ENCODE measurements at regions not wholly inside any gene's neighbourhood (a gene's known extent, or its start where the extent isn't known, plus 50 kb on each side); places are given as distances from the start of the nearest gene placed in this dataset.
A peak's percentile ranks its signal among the peaks of the same experiment; 100 is the strongest.

DNA sequence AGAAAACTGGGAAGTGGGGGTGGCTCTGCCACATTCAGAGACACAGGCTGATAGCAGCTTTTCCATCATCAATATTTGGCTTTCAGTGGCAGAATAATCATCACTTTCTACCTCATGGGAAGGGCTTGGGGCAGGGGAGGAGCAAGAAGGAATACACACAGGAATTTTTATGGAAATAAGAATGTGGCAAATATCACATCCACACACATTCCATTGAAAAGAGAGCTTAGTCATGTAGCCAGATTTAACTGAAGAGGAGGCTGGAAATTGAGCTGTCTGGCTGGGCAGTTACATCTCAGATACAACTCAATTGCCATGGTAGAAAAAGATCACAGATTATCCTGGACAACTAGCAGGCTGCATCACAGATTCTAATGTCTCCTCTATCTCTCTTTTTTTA lies 1474.0 kb upstream of the ACVR2A start:
- TF ChIP-seq, protein P1, sequence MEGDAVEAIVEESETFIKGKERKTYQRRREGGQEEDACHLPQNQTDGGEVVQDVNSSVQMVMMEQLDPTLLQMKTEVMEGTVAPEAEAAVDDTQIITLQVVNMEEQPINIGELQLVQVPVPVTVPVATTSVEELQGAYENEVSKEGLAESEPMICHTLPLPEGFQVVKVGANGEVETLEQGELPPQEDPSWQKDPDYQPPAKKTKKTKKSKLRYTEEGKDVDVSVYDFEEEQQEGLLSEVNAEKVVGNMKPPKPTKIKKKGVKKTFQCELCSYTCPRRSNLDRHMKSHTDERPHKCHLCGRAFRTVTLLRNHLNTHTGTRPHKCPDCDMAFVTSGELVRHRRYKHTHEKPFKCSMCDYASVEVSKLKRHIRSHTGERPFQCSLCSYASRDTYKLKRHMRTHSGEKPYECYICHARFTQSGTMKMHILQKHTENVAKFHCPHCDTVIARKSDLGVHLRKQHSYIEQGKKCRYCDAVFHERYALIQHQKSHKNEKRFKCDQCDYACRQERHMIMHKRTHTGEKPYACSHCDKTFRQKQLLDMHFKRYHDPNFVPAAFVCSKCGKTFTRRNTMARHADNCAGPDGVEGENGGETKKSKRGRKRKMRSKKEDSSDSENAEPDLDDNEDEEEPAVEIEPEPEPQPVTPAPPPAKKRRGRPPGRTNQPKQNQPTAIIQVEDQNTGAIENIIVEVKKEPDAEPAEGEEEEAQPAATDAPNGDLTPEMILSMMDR (IDR thresholded peaks at IDR 0.05; ENCODE audit: insufficient read depth, low read depth, low read length): no peak
- no peak overlapping the region for H3K4me3 ChIP-seq (ENCODE audit: low read depth, low read length)
- no peak for DNase-seq (ENCODE audit: low read depth)

DNA sequence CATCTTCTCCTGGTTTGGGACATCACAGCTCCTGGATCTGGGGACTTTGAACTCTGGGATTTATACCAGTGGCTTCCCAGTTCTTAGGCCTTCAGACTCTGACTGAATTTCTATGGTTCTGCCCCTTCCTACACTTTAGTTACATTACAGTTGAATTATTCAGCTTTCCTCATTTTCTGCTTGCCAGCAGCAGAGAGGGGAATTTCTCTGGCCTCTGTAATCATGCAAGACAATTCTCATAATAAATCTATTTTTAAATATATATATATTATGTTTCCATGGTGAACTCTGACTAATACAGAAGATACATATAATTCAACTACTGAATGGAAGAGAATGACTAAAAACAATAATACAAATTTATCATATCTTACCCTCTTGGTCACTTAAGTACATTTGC lies 1478.6 kb upstream of the ACVR2A start:
- no peak for DNase-seq (ENCODE audit: low read depth)
- TF ChIP-seq, protein P1 (IDR thresholded peaks at IDR 0.05; ENCODE audit: insufficient read depth, low read depth, low read length): no peak
- no peak overlapping the region for H3K4me3 ChIP-seq (ENCODE audit: low read depth, low read length)

DNA sequence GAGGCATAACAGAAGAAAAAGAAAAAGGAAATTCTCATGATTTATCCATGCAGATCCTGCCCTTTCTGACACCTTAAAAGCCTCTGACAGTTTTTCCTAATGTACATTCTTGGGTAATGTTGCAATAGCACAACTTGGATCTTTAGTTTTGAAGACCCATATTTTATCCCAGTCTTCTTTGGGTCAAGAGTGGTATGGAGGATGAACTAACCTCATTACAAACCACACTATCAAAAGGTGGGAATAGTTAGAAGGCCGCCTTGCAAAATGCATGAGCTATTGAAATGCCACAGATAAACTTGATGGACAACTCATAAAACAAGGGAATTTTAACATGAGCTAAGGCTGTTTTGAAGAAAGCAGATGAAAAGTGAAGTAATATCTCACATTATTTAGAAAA lies 1479.8 kb upstream of the ACVR2A start:
- no peak overlapping the region for H3K4me3 ChIP-seq (ENCODE audit: low read depth, low read length)
- no peak for DNase-seq (ENCODE audit: low read depth)
- TF ChIP-seq, protein P1 (IDR thresholded peaks at IDR 0.05; ENCODE audit: insufficient read depth, low read depth, low read length): no peak

DNA sequence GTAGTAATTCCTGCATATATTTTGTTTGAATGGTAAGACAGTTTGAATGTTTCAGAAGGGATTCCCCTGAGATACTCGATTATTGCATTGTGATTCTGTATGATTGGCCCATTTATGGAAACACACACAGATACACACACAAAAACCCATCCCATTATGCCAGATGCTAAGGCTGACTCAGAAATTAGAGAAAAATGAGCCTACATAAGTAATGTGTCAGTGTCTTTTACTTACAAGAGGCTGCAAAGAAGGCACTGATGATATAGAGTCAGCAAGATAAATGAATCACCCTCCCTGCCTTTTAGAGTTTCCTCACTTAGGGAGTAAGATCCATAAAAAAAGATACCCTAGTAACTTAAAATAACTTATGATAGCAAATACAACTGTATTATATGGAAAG lies 1481.1 kb upstream of the ACVR2A start:
- DNase-seq (ENCODE audit: low read depth): no peak
- no peak overlapping the region for H3K4me3 ChIP-seq (ENCODE audit: low read depth, low read length)
- TF ChIP-seq, protein P1 (IDR thresholded peaks at IDR 0.05; ENCODE audit: insufficient read depth, low read depth, low read length): no peak

DNA sequence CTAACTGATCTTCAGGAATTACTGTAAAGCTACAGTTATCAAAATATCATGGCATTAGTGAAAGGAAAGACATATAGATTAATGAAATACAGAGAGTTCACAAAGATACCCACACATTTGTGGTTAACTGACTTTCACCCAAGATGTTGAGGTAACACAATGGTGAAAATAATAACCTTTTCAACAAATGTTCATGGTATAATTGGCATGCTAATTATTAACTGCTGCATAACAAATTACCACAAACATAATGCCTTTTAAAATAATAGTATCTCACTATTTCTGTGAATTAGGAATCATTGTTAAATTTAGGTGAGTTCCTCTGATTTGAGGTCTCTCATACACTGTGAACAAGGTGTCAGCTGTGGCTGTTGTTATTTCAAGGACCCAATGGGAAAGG lies 1493.1 kb upstream of the ACVR2A start:
- no peak overlapping the region for H3K4me3 ChIP-seq (ENCODE audit: low read depth, low read length)
- no peak for DNase-seq (ENCODE audit: low read depth)
- TF ChIP-seq, protein P1 (IDR thresholded peaks at IDR 0.05; ENCODE audit: insufficient read depth, low read depth, low read length): no peak

DNA sequence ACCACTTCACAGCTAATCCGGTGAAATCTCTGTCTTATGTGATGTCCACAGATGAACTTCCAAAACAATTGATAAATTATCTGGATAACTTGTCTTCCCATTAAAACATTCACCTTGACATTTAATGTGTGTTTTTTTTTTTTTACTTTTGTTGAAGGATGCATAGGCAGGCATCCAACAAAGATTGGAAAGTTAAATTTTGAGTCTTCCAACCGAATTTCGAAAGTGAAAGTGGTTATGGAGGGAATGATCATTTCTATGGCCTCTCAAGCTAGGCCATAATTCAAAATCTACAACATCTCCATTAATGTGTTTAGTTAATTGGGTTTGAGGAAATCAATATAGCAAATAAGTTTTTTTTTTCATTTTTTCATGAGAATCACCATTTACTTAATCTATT lies 1495.5 kb upstream of the ACVR2A start:
- TF ChIP-seq, protein P1 (IDR thresholded peaks at IDR 0.05; ENCODE audit: insufficient read depth, low read depth, low read length): no peak

DNA sequence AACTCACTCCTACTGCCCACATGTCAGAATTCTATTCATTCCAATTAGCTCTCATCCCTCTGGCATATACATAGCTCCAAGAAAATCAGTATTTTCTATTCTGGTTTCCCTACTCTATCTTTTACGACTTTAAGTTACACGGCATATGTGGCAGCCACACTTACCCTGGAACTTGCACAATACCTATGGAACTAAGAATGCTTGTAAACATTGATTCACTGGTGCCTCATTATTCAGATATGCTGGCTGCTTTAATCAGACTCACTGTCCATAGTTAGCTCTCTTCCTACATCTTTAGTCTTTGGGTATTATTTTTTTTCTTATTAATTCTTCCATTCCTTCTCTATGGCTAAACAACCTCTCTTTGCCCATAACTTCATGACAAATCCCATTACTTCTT lies 1519.9 kb upstream of the ACVR2A start:
- no peak overlapping the region for H3K4me3 ChIP-seq (ENCODE audit: low read depth, low read length)
- TF ChIP-seq, protein P1 (IDR thresholded peaks at IDR 0.05; ENCODE audit: insufficient read depth, low read depth, low read length): no peak
- peak; percentile 63 for DNase-seq (ENCODE audit: low read depth)

More for the DNA sequence above, 1495.5 kb upstream of the ACVR2A start:
- H3K4me3 ChIP-seq (ENCODE audit: low read depth, low read length): no peak overlapping the region
- DNase-seq (ENCODE audit: low read depth): peak; percentile 2
